Fibroblast of peridontal ligament (primary cell): ENCODE measurements at regions not wholly inside any gene's neighbourhood (a gene's known extent, or its start where the extent isn't known, plus 50 kb on each side); places are given as distances from the start of the nearest gene placed in this dataset.

Experiments used
- DNase-seq: peaks from one replicate; pipeline ENCODE4 v3.0.0-alpha.2; 2010; ENCODE audit errors: extremely low read depth

DNA sequence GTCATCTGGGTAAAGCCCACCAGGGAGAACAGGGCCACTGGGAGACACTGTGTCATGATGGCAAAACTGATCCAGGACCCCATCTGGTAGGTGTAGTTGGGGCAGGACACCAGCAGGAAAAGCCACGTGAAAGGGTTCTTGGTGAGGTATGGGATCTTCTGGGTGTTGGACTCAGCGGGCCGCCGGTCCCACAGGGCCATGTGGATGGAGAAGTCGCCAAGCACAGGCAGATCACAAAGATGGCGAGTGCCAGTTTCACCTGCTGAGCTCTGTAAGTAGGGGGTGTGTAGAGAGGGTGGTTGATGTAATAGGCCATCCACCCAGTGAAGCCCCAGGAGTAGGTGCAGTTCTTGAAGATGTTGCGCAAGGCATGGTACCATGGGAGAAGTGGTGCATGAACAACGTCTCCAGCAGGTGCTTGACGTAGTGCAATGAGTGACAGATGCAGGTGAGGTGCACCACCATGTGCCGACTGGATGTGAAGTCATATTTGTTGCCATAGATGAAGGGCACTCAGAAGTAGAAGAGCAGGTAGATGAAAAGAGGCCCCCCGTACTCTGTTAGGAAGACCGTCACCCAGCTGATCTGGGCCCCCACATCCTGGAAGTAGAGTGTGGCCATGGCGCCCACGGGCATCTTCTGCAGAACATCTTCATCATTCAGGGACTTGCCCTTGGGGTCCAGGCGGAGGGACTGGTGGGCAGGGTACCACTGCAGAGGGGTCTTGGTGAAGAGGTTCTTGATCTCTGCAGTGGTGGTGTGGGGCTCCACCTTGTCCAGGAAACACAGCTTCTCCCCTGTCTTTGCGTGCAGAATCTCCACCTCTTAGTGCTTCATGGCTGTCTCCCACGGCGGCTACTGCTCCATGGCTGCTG lies 249.3 kb downstream of the ANKRD50 start:
- DNase-seq = no peak

- no peak for DNase-seq
These were observed 247.7 kb downstream of the ANKRD50 start for GRCh38 chr4:124464836-124465235.

DNA sequence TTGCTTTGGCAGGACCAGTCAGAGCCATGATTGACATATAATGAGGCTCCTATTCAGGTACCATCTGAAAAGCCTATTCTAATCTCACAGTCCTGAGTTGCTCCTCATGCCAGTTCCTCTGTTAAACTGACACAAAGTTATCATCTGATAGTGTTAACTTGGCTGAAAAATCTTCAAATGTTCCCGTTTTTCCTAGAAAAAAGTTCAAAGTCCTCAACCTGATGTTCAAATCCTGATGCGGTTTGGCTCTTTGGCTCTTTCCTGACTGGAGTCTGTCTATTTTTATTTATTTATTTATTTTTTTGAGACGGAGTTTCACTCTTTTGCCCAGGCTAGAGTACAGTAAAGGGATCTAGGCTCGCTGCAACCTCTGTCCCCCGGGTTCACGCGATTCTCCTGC lies 244.2 kb downstream of the ANKRD50 start:
- DNase-seq = no peak

- no peak for DNase-seq
These were observed 242.6 kb downstream of the ANKRD50 start for GRCh38 chr4:124469981-124470380.

GRCh38 chr4:124478470-124478869 lies 234.1 kb downstream of the ANKRD50 start:
- peak; percentile 3 for DNase-seq

DNA sequence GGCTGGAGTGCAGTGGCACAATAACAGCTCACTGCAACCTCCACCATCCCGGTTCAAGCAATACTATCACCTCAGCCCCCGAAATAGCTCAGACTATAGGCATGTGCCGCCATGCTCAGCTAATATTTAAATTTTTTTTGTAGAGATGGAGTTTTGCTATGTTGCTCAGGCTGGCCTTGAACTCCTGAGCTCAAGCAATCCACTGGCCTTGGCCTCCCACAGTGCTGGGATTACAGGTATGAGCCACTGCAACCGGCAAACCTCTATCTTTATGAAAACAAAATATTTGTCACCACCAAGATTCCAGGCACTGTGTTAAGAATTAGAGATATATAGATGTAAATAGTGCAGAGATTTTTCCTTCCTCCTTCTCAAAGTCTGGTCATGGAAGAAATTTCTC lies 232.5 kb downstream of the ANKRD50 start:
- no peak for DNase-seq

DNA sequence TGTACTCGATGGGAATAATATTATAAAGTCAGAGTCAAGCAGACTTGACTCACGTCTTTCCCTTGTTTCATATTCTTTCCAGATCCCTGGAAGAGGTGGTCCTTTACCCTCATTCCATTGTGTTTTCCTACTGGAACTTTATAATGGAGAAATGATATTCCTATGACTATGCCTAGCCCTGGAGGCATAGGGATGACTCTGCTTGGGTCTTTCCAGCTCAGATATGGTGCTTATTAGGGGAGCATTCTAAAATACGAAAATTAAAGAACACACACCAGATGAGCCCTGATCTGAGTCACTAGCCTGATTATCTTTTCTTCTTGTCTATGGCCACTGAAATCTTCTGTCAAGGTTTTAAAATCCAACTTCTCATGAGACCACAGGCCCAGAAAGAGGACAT lies 231.4 kb downstream of the ANKRD50 start:
- DNase-seq = no peak

DNA sequence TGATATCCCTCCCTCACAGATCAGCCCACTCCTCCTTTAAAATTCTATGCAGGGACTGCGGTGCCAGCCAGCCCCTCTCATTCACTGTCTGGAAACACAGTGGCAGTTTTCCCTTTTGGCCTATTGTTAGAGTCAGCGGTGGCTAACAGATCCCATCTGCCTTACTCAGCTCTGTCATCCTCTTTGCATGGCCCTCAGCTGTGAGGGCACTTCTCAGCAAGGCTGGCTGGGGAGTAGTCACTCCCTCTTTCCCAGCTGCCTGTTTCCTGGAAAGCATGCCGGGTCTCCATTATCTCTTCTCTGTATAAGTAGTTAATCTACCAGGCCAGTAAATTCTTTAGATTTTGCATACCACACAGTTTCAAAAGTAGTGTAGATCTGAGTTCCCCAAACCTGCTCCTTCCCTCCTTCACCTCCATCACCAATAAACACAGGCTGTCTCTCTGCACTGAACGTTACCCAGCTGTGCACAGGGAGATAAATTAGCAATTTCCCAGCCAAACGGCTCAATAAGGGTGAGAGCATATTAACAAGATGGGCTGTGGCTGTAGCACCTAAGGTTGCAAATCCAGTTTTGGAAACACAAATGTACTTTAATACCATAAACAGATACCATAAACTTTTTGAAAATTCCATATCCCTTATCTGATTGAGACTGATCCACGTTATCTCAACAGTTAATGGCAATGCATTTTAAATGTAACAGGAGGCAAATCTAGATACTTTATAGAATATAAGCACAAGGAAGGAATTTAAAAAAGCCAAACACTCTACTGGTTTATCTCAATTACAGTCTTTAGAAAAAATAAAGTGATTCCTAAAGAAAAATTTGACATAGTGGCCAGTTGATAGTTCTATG lies 229.3 kb downstream of the ANKRD50 start:
- DNase-seq = no peak

GRCh38 chr4:124484008-124484407 lies 228.5 kb downstream of the ANKRD50 start:
- DNase-seq = no peak

GRCh38 chr4:124484940-124485339 lies 227.6 kb downstream of the ANKRD50 start:
- no peak for DNase-seq

- no peak for DNase-seq
These were observed 226.1 kb downstream of the ANKRD50 start for GRCh38 chr4:124486423-124486822.

DNA sequence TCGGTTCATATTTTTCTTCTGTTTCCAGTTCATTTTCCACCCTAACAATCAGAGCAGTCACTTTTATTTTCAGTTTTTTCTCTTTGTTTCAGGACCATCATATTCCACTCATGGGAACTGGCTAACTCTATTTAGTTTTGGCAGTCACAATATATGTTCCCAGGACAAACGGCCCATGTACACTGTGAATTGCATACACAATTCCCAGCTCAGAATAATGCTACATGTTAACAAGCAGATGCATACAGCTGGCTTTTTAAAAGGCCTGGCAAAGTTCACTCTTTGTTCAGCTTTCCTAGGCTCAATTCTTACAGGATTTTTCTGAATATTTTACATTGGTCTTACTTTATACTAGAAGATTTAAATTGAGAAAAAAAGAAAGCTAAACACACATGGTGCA lies 224.9 kb downstream of the ANKRD50 start:
- no peak for DNase-seq

DNA sequence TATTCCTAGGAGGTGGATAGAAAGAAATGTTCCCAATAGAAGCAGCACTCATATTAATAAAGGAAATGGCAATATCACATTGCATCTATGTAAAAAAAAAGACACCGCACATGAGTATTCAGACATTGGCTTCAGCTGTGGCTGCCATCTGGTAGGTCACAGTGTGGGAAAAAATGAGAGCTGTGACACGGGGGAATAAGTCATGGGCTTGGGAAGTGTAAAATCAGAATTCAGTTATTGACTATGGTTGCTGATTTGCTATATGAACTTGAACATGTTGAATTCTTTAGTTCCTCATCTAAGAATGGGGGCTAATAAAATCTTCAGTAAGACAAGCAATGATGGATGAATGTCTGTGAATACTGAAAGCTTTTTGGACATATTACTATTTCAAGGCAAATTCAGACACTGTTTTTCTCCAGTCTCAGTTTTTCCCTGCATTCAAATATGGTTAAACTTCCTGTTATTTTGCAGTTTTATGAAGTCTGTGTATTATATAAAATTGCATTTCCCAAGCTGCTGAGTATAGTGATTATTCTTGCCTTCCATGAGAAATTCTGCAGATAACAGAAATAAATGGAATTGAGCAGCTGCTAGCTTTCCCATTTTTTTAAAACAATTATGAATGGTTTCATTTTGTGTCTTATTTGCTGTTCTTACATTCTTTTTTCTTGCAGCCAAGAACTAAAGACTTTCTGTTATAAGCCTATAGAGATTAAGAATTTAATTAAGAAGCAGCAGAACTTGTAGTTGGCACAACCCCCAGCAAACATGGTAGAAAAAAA lies 221.0 kb downstream of the ANKRD50 start:
- DNase-seq = no peak

- peak; percentile 32 for DNase-seq
These were observed 213.3 kb downstream of the ANKRD50 start for GRCh38 chr4:124499261-124499660.

- DNase-seq = no peak
These were observed 211.0 kb downstream of the ANKRD50 start for GRCh38 chr4:124501576-124501975.

- DNase-seq = peak; percentile 27
These were observed 208.1 kb downstream of the ANKRD50 start for GRCh38 chr4:124504431-124504830.

GRCh38 chr4:124505211-124505610 lies 207.3 kb downstream of the ANKRD50 start:
- DNase-seq = no peak

- DNase-seq = no peak
These were observed 203.4 kb downstream of the ANKRD50 start for GRCh38 chr4:124509151-124509550.

GRCh38 chr4:124514588-124514987 lies 197.9 kb downstream of the ANKRD50 start:
- no peak for DNase-seq

DNA sequence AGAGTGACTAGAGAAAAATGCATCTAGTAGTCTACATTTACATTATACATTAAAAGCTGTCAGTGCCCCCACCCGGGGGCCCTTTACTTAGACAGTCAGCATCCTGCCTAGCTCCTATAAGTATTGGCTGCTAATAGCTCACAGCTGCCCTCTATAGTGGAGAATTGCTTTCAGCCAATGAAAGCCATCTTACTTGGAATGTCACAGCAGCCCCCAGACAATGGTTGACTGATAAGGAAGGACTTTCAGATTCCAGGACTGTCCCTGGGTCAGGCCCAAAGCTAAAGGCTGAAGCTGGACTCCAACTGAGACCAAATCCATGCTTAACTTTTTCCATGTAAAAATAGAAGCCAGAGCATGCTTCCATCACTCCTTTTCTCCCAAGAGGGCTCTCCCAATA lies 196.9 kb downstream of the ANKRD50 start:
- DNase-seq = no peak

- no peak for DNase-seq
These were observed 193.3 kb downstream of the ANKRD50 start for GRCh38 chr4:124519196-124519595.

DNA sequence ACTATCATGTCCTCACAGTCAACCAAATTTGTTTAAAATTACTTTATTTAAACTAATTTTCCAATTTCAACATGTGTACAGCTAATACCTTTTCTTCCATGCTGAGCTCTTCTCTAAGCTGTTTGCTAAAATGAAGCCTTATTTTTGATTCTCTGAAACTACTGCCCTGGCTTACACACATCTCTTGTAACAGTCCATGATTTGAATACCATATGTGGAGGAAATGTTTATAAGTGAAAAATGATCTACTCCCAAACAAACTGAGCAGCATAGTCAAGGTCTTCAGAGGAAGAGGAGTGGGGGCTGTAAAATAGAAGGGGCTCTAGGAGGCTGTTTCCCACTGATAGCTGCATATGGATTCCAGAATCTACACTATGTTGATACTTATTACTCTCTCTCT lies 188.7 kb downstream of the ANKRD50 start:
- no peak for DNase-seq
